Adrenal gland (tissue), 9 donors: ENCODE measurements at regions not wholly inside any gene's neighbourhood (a gene's known extent, or its start where the extent isn't known, plus 50 kb on each side); places are given as distances from the start of the nearest gene placed in this dataset.

Experiments used
- DNase-seq, 7 donors: peaks; one replicate each; pipeline ENCODE4 v3.0.0-alpha.2; 2019 to 2020
- H3K27ac ChIP-seq, 5 donors: fragments of 200-600 bp; sonication (generic) in 4 of 5; 1 replicate in 3 of 5; 2 replicates in 2 of 5; pipeline versions ENCODE4 v1.5.1 to v1.8.0; 2016 to 2020; ENCODE audit warnings: mild to moderate bottlenecking in 1 of 5
- H3K27me3 ChIP-seq: fragments of 200-600 bp; 2 replicates; pipeline ENCODE4 v1.8.0; 2021
- H3K36me3 ChIP-seq, 2 donors: fragments of 200-600 bp; replicated peaks in 1 of 2; 1 replicate in 1 of 2; 2 replicates in 1 of 2; pipeline versions ENCODE4 v1.5.1 to v1.8.0; 2018 to 2022
- H3K4me1 ChIP-seq, 2 donors: fragments of 200-600 bp; replicated peaks in 1 of 2; 1 replicate in 1 of 2; 2 replicates in 1 of 2; pipeline versions ENCODE4 v1.5.1 to v1.8.0; 2018 to 2021
- H3K4me3 ChIP-seq, 4 donors: fragments of 200-600 bp; sonication (generic) in 3 of 4; one replicate each; pipeline ENCODE4 v1.5.1; 2016 to 2018
- H3K9me3 ChIP-seq, 3 donors: fragments of 200-600 bp; sonication (generic) in 1 of 3; replicated peaks in 1 of 3; 1 replicate in 2 of 3; 2 replicates in 1 of 3; pipeline versions ENCODE4 v1.5.1 to v1.8.0; 2016 to 2021
- POLR2A ChIP-seq, 2 donors: fragments of 450-650 bp; IDR thresholded peaks; one replicate each; pipeline ENCODE4 v1.6.1; 2017; ENCODE audit warnings: antibody characterized with exemption in 2 of 2, mild to moderate bottlenecking in 2 of 2, moderate library complexity in 1 of 2
- WGBS, 4 donors: extraction: QIAGEN DNeasy Blood & Tissue Kit in 2 of 4; methylation state at CpG; one replicate each; pipeline versions ENCODE4 v1.1.5 to v1.1.7; 2013 to 2017; 5-methylcytosine and 5-hydroxymethylcytosine counted together
- intact Hi-C, 2 donors: fragments of 100-400 bp; cut with DNase I; formaldehyde crosslinking; loops; one replicate each; pipeline versions ENCODE4 v1.14.1 to v1.15.0; 2022 to 2023
- TF ChIP-seq, protein P1 (sequence below), 6 experiments: fragments of 450-650 bp in 4 of 6; fragments of 200-600 bp in 2 of 6; sonication (generic) in 1 of 6; IDR thresholded peaks; 1 replicate in 5 of 6; 2 replicates in 1 of 6; pipeline versions ENCODE4 v1.5.1 to v1.8.0; 2016 to 2021; ENCODE audit warnings: antibody characterized with exemption in 6 of 6, mild to moderate bottlenecking in 2 of 6, moderate library complexity in 1 of 6
- donor health status: healthy with polysubstance abuse.
- donor health status: Bipolar disorder and iron deficiency.
- donor health status: DM: yes; HTN: yes; CAD: no.
- donor health status: DM: no; HTN: no; CAD: no.
- donor health status: DM: no; HTN: no; CAD: no.

DNA sequence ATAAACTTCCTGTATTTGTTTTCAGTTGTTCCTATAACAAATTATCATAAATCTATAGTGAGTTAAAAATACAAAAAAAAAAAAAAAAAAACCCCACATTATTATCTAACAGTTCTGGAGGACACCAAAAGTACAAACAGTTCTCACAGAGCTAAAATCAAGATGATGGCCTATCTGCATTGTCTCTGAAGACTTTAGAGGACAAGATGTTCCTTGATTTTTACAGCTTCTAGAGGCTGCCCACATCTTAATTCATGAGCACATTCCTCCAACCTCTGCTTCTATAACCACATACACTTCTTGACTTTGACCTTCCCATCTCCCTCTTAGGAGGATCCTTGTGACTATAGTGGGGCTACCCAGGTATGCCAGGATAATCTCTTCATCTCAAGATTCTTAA lies 806.1 kb downstream of the LTN1 start:
- no peaks in the 10 kb centered on the region for H3K27me3 ChIP-seq
- H3K4me1 ChIP-seq = no peaks in the 10 kb centered on the region
- H3K27ac ChIP-seq = no peak overlapping the region
- H3K4me3 ChIP-seq = no peak overlapping the region
- no peak for DNase-seq
- intact Hi-C loops = no loop called here
- H3K9me3 ChIP-seq = no peaks in the 10 kb centered on the region
- TF ChIP-seq, protein P1, sequence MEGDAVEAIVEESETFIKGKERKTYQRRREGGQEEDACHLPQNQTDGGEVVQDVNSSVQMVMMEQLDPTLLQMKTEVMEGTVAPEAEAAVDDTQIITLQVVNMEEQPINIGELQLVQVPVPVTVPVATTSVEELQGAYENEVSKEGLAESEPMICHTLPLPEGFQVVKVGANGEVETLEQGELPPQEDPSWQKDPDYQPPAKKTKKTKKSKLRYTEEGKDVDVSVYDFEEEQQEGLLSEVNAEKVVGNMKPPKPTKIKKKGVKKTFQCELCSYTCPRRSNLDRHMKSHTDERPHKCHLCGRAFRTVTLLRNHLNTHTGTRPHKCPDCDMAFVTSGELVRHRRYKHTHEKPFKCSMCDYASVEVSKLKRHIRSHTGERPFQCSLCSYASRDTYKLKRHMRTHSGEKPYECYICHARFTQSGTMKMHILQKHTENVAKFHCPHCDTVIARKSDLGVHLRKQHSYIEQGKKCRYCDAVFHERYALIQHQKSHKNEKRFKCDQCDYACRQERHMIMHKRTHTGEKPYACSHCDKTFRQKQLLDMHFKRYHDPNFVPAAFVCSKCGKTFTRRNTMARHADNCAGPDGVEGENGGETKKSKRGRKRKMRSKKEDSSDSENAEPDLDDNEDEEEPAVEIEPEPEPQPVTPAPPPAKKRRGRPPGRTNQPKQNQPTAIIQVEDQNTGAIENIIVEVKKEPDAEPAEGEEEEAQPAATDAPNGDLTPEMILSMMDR (IDR thresholded peaks at IDR 0.05) = no peak
- no peak for TF ChIP-seq POLR2A (IDR thresholded peaks at IDR 0.05)
- no peaks in the 10 kb centered on the region for H3K36me3 ChIP-seq

DNA sequence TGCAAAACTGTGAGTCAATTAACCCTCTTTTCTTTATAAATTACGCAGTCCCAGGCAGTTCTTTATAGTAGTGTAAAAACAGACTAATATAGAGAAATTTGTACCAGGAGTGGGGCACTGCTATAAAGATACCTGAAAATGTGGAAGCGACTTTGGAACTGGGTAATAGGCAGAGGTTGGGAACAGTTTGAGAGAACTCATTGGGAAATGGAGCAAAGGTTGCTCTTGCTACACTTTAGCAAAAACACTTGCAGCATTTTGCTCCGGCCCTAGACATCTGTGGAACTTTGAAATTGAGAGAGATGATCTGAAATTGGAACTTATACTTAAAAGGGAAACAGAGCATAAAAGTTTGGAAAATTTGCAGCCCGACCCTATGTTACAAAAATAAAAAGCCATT lies 810.9 kb downstream of the LTN1 start:
- no peaks in the 10 kb centered on the region for H3K9me3 ChIP-seq
- no peaks in the 10 kb centered on the region for H3K4me1 ChIP-seq
- no peak overlapping the region for H3K4me3 ChIP-seq
- no peaks in the 10 kb centered on the region for H3K36me3 ChIP-seq
- DNase-seq = no peak
- TF ChIP-seq, protein P1 (IDR thresholded peaks at IDR 0.05) = no peak
- TF ChIP-seq POLR2A (IDR thresholded peaks at IDR 0.05) = no peak
- no peak overlapping the region for H3K27ac ChIP-seq
- no peaks in the 10 kb centered on the region for H3K27me3 ChIP-seq
- intact Hi-C loops = no loop called here
- 73 to 87% (median 83%) methylated on average over 4 of the region's 4 CpGs for WGBS, 4 donors

DNA sequence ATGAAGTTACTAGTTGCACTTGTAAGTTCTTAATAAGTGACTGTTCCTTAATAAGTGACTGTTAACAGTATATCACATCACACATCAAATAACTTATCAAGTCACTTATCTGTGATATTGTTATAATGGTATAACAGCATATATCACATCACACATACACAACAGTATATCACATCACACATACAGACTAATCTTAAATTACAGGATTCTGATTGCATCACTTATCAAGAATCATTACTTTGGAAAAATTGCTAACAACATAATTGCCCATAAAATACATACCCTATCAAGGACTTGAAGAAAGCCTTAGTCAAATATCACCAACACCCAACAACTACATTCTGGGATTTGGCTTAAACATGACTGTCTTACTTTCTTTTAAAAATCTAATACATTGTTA lies 813.5 kb downstream of the LTN1 start:
- intact Hi-C loops = no loop called here
- no peak for DNase-seq
- no peak for TF ChIP-seq POLR2A (IDR thresholded peaks at IDR 0.05)
- TF ChIP-seq, protein P1 (IDR thresholded peaks at IDR 0.05) = no peak
- Histone ChIP-seq H3K27ac (no peak overlapping the region), H3K4me1 (no peaks in the 10 kb centered on the region), H3K9me3 (no peaks in the 10 kb centered on the region), H3K27me3 (no peaks in the 10 kb centered on the region), H3K36me3 (no peaks in the 10 kb centered on the region), H3K4me3 (no peak overlapping the region)

DNA sequence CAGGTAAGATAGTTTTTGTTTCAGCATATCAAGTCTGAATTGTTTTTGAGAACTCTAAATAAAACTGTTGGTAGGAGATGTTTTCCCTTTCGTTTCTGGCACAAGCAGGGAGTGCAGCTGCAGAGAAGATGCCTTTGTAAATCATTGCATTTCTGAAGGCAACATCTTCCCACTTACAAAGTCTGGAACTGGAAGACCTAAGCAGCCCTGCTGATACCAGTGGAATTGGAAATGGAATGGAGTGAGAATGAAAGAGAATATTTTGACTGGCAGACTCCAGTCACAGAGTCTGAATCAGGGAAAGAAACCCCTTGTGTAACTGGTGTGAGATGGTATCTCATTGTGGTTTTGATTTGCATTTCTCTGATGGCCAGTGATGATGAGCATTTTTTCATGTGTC lies 815.6 kb downstream of the LTN1 start:
- 26 to 42% (median 37%) methylated on average over 1 of the region's 1 CpG for WGBS, 4 donors
- intact Hi-C loops = no loop called here

More for the DNA sequence above, 815.6 kb downstream of the LTN1 start:
- Histone ChIP-seq H3K27ac (no peak overlapping the region), H3K36me3 (no peaks in the 10 kb centered on the region), H3K4me3 (no peak overlapping the region), H3K27me3 (no peaks in the 10 kb centered on the region), H3K4me1 (no peaks in the 10 kb centered on the region), H3K9me3 (no peaks in the 10 kb centered on the region)
- no peak for DNase-seq
- TF ChIP-seq POLR2A (IDR thresholded peaks at IDR 0.05) = no peak
- TF ChIP-seq, protein P1 (IDR thresholded peaks at IDR 0.05) = no peak
